NCI-H1436 treated with DMSO at 0.1 percent for 48 hours (cell line): ENCODE measurements at regions not wholly inside any gene's neighbourhood (a gene's known extent, or its start where the extent isn't known, plus 50 kb on each side); places are given as distances from the start of the nearest gene placed in this dataset.
"Not testable (repeated sequence)": the region's sequence is repeated elsewhere in the genome, so short reads cannot be mapped to it uniquely, and the experiment has no call there.

ENCODE experiments used
- DNase-seq: peaks from one replicate; lab custom pipeline; 2025; lab: John Stamatoyannopoulos, UW

DNA sequence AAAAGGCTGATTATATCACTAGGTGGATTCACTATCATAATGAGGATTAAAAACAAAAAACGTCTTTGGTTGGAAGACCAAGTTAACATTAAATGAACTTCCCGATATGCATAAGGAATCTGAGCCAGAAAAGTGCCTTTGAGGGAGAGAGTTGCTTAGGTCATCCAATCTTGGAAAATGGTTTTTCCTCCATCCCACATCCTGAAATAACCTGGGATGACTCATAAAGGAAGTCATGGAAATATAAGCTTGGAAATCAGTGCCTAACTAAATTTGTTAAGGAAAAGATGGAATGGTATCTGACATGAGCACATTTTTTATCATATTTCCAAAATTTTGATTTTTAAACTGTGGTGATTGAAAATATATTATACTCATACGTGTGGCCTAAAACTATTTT lies 66.0 kb downstream of the KBTBD8 start:
- no peak for DNase-seq

GRCh38 chr3:67067251-67067650 lies 69.1 kb downstream of the KBTBD8 start:
- no peak for DNase-seq

- not testable (repeated sequence) for DNase-seq
Observed at GRCh38 chr3:67072640-67073039, 74.5 kb downstream of the KBTBD8 start.

DNA sequence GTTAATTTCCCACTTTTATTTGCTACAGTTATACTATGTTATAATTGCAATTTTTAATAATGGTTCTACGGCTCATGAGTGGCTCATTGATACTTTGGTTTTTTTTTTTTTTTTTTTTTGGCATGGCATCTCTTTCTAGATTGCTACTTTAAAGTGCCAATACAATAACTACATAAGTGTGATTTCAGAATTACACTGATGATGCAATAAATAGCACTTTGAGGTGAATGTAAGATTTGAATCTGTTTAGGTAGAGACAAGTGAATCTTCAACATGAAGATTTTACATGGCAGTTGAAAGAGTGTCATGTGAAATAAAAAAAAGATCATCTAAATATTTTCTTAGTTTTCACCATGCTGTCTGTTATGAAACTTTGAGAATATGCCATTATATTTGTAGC lies 75.7 kb downstream of the KBTBD8 start:
- DNase-seq = no peak

DNA sequence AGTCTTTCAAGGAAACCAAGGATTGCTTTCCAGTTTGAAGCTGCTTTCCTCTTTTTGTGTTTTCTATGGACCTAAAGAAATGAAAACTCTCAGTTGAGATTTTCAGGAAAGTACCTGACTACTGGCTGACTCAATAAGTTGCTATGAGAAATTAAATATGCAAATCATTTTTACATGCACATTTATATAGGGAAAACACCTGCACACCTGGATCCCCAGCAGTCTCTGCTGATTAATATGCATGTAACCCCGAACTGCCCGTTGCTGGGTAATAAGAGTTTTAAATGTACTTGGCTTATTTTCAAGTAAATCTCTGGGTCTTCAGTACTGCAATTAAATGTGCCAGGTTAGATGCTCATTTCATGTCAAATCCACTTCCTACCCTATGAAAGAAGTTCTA lies 77.2 kb downstream of the KBTBD8 start:
- DNase-seq = no peak

DNA sequence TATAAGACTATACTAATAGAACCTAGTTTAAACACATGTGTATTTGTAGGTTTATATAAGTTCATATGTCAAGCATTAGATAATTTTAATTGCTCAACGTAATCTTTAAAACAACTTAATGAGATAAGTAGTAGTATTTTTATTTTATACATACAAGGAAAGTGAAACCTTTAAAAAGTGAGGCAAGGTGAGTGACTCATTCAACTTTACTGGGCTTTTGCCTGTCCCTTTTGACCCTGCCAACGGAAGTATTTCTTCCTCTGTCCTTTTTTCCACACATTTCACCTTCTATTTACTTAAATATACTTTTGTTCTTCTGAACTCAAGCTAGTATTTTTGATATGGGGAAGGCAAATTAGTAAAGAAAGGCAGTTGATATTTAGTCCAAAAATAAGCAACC lies 78.5 kb downstream of the KBTBD8 start:
- no peak for DNase-seq

DNA sequence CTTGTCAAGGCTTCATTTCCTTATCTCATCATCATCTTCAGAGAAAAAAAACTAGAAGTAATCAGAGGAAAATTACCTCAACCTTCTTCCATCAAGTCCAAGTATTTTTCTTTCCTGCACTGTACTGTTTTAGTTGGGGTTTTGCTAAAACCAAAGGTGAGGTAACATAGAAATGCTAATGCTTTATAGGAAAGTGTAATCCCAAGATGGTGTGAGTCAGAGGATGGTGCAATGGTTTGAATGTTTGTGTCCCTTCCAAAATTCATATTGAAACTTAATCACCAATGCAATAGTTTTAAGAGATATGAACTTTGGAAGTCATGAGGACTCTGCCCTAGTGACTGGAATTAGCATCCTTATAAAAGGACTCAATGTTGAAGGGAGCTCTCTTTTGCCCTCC lies 79.5 kb downstream of the KBTBD8 start:
- no peak for DNase-seq

DNA sequence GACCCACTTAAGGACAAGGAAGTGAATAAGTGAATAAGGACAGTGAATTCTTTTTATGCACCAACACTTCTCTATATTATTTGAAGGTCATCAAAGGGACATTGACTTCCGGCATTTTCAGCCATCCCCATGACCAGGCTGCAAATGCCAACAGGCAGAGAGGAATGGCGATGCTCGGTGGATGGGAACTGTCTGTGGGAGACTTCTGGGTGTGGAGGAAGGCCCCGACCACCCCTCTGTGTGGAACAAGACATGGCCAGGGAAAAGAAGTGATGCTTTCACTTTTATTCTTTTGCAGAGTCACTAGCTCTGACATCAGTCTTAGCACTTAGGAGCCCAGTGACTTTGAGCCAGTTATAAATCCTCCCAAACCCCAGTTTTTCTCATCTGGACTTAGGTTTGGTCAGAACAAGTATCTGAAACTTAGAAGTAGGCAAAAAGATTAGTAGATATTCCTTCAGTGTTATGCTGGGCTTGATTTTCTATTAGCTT lies 84.5 kb downstream of the KBTBD8 start:
- no peak for DNase-seq

DNA sequence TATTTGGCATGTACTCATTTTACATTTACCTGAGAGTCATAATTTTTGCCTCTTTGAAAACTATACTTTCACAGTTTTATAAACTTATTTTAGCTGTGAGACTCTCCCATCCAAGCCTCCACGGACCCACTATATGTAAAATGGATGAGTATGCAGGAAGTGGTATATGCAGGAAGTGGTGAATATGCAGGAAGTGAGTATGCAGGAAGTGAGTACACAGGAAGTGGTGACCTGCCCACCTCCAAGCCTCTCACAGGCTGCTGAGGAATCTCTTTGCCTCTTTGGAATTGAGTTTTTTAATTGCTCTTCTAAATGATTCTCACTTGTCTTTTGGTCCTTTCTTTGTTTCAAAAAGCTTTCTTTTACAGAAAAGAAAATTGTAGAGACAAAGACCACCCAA lies 85.2 kb downstream of the KBTBD8 start:
- no peak for DNase-seq

GRCh38 chr3:67087788-67088187 lies 89.7 kb downstream of the KBTBD8 start:
- no peak for DNase-seq

DNA sequence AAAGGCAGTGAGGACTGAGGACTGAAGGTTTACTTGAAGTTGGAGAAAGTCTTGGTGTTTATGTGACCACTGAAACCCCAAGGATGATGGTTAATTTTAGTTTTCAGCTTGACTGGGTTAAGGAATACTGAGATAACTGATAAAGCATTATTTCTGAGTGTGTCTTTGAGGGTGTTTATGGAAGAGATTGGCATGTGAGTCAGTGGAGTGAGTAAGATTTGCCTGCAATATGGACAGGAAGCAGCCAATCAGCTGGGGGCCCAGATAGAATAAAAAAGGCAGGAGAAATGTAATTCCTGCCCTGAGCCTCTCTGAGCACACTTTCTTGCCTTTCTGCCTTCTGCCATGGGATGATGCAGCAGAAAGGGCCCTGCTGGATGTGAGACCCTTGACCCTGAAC lies 92.4 kb downstream of the KBTBD8 start:
- DNase-seq = no peak

DNA sequence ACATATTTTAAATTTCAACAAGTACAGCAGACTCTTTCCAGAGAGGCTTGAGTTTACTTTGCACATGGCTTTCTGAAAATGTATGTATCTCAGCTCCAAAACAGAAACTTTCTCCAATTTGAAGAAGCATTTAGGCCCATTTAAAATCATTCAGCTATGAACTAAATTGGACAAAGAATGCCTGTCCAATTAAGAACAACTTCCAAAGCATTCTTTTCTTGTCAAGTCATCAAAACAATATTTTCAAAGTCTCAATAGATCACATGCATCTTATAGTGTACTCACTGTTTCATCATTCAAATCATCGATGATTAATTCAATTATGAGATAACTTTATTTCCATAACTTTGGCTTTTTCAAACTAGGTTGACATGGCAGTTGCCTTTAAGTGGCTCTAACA lies 95.2 kb downstream of the KBTBD8 start:
- no peak for DNase-seq

GRCh38 chr3:67094167-67094566 lies 96.1 kb downstream of the KBTBD8 start:
- DNase-seq = no peak

DNA sequence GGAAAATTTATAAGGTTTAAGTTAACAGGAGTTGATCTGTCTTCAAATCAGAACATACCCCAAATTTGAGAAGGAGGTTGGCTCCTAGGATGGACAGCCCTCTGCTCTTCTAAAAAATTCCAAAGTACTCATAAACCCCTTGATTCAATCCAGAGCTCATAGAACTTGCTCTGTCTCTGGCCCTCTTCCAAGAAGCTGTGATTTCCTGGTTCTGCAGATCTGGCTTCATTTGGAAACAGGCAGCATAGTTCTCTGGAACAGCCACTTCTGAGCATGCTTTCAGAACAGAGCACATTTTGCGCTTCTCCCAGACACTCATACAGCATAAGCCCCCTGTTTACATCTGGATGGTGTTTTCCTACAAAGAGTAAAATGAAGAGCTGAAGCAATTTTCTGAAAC lies 96.7 kb downstream of the KBTBD8 start:
- DNase-seq = no peak

- no peak for DNase-seq
Observed at GRCh38 chr3:67104388-67104787, 106.3 kb downstream of the KBTBD8 start.

DNA sequence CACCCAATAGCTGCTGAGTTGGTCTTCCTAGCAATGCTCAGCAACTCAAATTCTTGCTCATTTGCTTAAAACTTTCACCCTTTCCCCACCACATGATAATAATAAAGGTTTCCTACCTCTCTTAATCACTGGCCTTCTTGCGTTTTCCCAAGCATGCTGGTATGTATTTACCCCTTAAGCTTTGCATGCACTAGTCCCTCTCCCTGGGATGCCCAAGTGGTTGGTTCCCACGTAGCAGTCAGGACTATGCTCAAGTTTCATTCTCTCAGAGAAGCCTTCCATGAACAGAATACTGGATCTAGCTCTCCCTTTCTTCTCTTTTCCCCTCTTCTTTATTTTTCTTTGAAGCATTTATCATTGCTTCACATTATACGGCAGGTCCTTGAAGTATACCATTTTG lies 108.8 kb downstream of the KBTBD8 start:
- no peak for DNase-seq

GRCh38 chr3:67109651-67110204 lies 111.6 kb downstream of the KBTBD8 start:
- DNase-seq = no peak

GRCh38 chr3:67113802-67114407 lies 115.8 kb downstream of the KBTBD8 start:
- DNase-seq = no peak

- no peak for DNase-seq
Observed at GRCh38 chr3:67118122-67118521, 120.0 kb downstream of the KBTBD8 start.

DNA sequence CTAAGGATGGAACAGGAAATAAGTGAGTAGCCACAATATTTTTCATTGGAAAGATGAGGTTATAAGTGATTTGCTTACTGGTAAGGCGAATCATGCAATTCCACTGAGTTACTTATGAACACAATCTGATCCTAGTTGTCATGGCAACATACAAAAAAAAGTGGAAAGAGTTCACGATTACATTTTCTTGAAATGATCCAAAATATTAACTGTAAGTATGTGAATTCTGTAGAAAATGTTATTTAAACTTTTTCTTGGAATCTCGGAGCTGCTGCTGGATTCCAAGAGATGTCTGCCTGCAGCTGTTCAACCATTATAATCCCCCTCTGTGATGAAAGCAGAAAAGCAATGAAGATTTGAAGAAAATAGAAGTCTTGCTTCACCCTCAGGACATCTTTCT lies 120.5 kb downstream of the KBTBD8 start:
- no peak for DNase-seq

DNA sequence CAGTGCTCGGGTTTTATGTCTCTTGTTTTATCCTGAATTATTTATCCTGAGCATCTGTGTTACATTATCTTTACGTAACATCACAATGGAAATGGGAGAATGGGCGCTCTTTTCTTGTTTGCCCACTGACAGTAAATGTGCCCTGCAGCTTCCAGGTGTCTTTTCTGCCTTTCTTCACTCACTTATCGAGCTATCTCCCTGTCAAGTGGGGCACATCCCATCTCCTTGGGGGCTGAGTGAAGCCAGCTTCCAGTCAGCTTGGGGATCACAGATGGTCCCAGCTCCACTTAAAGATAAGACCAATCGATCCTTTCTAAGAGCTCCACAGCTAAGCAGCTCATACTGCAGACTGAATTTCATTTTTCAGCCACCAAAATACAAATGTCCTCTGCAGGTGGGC lies 125.8 kb downstream of the KBTBD8 start:
- no peak for DNase-seq

DNA sequence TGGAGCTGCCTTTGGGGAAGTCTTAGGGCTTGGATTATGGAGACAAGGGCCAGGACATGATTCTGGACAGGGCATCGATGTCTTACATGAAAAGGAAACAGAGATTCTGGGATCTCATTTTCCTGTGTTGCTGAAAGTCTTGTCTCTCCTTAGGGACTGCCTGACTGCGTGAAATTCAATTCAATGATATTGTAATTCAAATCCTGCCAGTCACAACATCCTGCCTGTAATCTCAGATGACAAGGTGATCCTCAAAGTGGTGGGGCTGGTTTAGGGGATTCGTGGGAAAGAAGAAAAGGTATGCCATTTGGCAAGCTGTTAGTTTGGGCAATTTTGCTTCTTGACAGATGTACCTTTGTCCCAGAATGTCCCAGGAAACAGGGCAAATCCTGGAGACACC lies 129.1 kb downstream of the KBTBD8 start:
- DNase-seq = no peak

GRCh38 chr3:67142432-67142831 lies 144.3 kb downstream of the KBTBD8 start:
- no peak for DNase-seq

DNA sequence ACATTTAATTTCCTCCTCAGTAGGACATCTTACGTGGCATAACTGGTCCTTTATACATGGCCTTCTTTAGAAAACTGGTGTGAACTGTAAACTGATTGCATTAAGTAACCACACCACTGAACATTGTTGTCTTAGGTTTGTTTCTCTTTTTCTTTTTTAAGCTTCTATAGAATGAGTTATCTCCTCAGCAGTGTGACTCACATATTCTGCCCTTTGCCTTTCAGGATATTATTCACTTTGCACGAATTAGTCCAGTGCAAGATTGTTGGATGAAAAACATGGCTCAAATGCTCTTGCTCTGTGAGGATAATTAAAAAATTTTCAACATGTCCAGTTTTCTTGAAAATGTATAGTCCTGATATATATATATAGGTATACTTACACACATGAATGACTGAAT lies 147.6 kb downstream of the KBTBD8 start:
- no peak for DNase-seq
